GM18517 (cell line): ENCODE measurements at regions not wholly inside any gene's neighbourhood (a gene's known extent, or its start where the extent isn't known, plus 50 kb on each side); places are given as distances from the start of the nearest gene placed in this dataset.

ENCODE experiments used
- ATAC-seq: cut with Tn5 transposase; IDR thresholded peaks from one replicate; pipeline ENCODE4 v1.9.1; 2021; ENCODE audit warnings: mild to moderate bottlenecking, moderate library complexity; ENCODE audit not compliant: unreplicated experiment

- ATAC-seq: no peak
These were observed 1409.0 kb downstream of the PLA2G4A start for GRCh38 chr1:188237573-188238348.

GRCh38 chr1:188240772-188241406 is 1412.1 kb downstream of the PLA2G4A start:
- ATAC-seq: no peak

- no peak for ATAC-seq
These were observed 1412.9 kb downstream of the PLA2G4A start for GRCh38 chr1:188241629-188242028.

GRCh38 chr1:188243456-188243855 is 1414.7 kb downstream of the PLA2G4A start:
- no peak for ATAC-seq

GRCh38 chr1:188244681-188245080 is 1415.9 kb downstream of the PLA2G4A start:
- ATAC-seq: no peak

- ATAC-seq: no peak
These were observed 1418.5 kb downstream of the PLA2G4A start for GRCh38 chr1:188247255-188247654.

- no peak for ATAC-seq
These were observed 1421.1 kb downstream of the PLA2G4A start for GRCh38 chr1:188249811-188250210.

- ATAC-seq: no peak
These were observed 1422.3 kb downstream of the PLA2G4A start for GRCh38 chr1:188251036-188251435.

GRCh38 chr1:188261849-188262248 is 1433.1 kb downstream of the PLA2G4A start:
- no peak for ATAC-seq

- no peak for ATAC-seq
These were observed 1441.2 kb downstream of the PLA2G4A start for GRCh38 chr1:188269956-188270355.

GRCh38 chr1:188270497-188270896 is 1441.7 kb downstream of the PLA2G4A start:
- no peak for ATAC-seq

GRCh38 chr1:188277771-188278170 is 1449.0 kb downstream of the PLA2G4A start:
- no peak for ATAC-seq

- ATAC-seq: no peak
These were observed 1453.2 kb downstream of the PLA2G4A start for GRCh38 chr1:188281921-188282320.

- no peak for ATAC-seq
These were observed 1466.4 kb downstream of the PLA2G4A start for GRCh38 chr1:188295157-188295556.

GRCh38 chr1:188302746-188303145 is 1474.0 kb downstream of the PLA2G4A start:
- ATAC-seq: no peak

- ATAC-seq: no peak
These were observed 1485.9 kb downstream of the PLA2G4A start for GRCh38 chr1:188314557-188315137.

- ATAC-seq: no peak
These were observed 1489.1 kb downstream of the PLA2G4A start for GRCh38 chr1:188317894-188318293.

GRCh38 chr1:188325211-188325610 is 1496.5 kb downstream of the PLA2G4A start:
- ATAC-seq: no peak

- no peak for ATAC-seq
These were observed 1515.2 kb downstream of the PLA2G4A start for GRCh38 chr1:188343914-188344313.

- ATAC-seq: no peak
These were observed 1521.4 kb downstream of the PLA2G4A start for GRCh38 chr1:188350104-188350503.

GRCh38 chr1:188355082-188355481 is 1526.3 kb downstream of the PLA2G4A start:
- no peak for ATAC-seq

- no peak for ATAC-seq
These were observed 1527.1 kb downstream of the PLA2G4A start for GRCh38 chr1:188355847-188356246.
